Liver (tissue), 8 donors: ENCODE measurements at regions not wholly inside any gene's neighbourhood (a gene's known extent, or its start where the extent isn't known, plus 50 kb on each side); places are given as distances from the start of the nearest gene placed in this dataset.

Experiments
- DNase-seq: peaks from one replicate; pipeline ENCODE4 v3.0.0-alpha.2; 2017; ENCODE audit warnings: low spot score
- H3K27ac ChIP-seq, 2 donors: one replicate each; pipeline ENCODE4 v1.7.0; 2013; ENCODE audit warnings: inconsistent platforms in 2 of 2, low read length in 2 of 2, control low read depth in 1 of 2, low read depth in 1 of 2, mild to moderate bottlenecking in 1 of 2
- H3K27me3 ChIP-seq, 4 donors: one replicate each; pipeline versions ENCODE4 v1.6.1 to v1.7.0; 2013; ENCODE audit warnings: low read length in 3 of 4, inconsistent platforms in 1 of 4, mild to moderate bottlenecking in 1 of 4, moderate library complexity in 1 of 4; ENCODE audit not compliant: control insufficient read depth in 4 of 4, insufficient read depth in 4 of 4
- H3K36me3 ChIP-seq, 4 donors: one replicate each; pipeline versions ENCODE4 v1.6.1 to v1.7.0; 2013; ENCODE audit warnings: low read length in 3 of 4, mild to moderate bottlenecking in 3 of 4, low read depth in 1 of 4, moderate library complexity in 1 of 4; ENCODE audit not compliant: control insufficient read depth in 4 of 4, insufficient read depth in 3 of 4
- H3K4me1 ChIP-seq, 4 donors: one replicate each; pipeline versions ENCODE4 v1.6.1 to v1.7.0; 2013; ENCODE audit warnings: low read length in 3 of 4, mild to moderate bottlenecking in 3 of 4, moderate library complexity in 1 of 4; ENCODE audit not compliant: control insufficient read depth in 4 of 4, insufficient read depth in 4 of 4
- H3K4me3 ChIP-seq, 3 donors: one replicate each; pipeline versions ENCODE4 v1.6.1 to v1.7.0; 2013; ENCODE audit warnings: low read length in 3 of 3, control low read depth in 1 of 3, low read depth in 1 of 3, mild to moderate bottlenecking in 1 of 3
- H3K9ac ChIP-seq, 2 donors: one replicate each; pipeline ENCODE4 v1.7.0; 2013; ENCODE audit warnings: low read length in 2 of 2, mild to moderate bottlenecking in 2 of 2, moderate library complexity in 2 of 2, control low read depth in 1 of 2, low read depth in 1 of 2
- H3K9me3 ChIP-seq, 4 donors: one replicate each; pipeline versions ENCODE4 v1.6.1 to v1.7.0; 2013; ENCODE audit warnings: low read length in 3 of 4; ENCODE audit not compliant: control insufficient read depth in 4 of 4
- ATF3 ChIP-seq: IDR thresholded peaks from 2 replicates; pipeline ENCODE4 v1.6.1; 2016; ENCODE audit warnings: antibody characterized with exemption
- CTCF ChIP-seq: fragments of 150-350 bp; IDR thresholded peaks from 2 replicates; pipeline ENCODE4 v1.5.1; 2017; ENCODE audit warnings: improper control_type of control experiment, low read depth, low read length; ENCODE audit not compliant: missing input control
- EGR1 ChIP-seq, 2 donors: IDR thresholded peaks; 2 replicates each; pipeline ENCODE4 v1.6.1; 2016 to 2018; ENCODE audit warnings: antibody characterized with exemption in 2 of 2, low read depth in 2 of 2
- FOXA1 ChIP-seq: IDR thresholded peaks from 2 replicates; pipeline ENCODE4 v1.6.1; 2016; ENCODE audit warnings: antibody characterized with exemption
- FOXA2 ChIP-seq: IDR thresholded peaks from 2 replicates; pipeline ENCODE4 v1.6.1; 2016; ENCODE audit warnings: antibody characterized with exemption
- GABPA ChIP-seq, 2 donors: IDR thresholded peaks in 1 of 2; conservative IDR thresholded peaks in 1 of 2; 2 replicates each; pipeline ENCODE4 v1.6.1; 2016; ENCODE audit warnings: antibody characterized with exemption in 2 of 2, mild to moderate bottlenecking in 1 of 2, moderate library complexity in 1 of 2
- HNF4A ChIP-seq, 2 donors: conservative IDR thresholded peaks; 2 replicates each; pipeline ENCODE4 v1.6.1; 2016; ENCODE audit warnings: antibody characterized with exemption in 2 of 2, mild to moderate bottlenecking in 2 of 2
- HNF4G ChIP-seq: IDR thresholded peaks from 2 replicates; pipeline ENCODE4 v1.6.1; 2016; ENCODE audit warnings: antibody characterized with exemption
- JUND ChIP-seq, 2 donors: IDR thresholded peaks; 2 replicates each; pipeline ENCODE4 v1.6.1; 2016; ENCODE audit warnings: antibody characterized with exemption in 2 of 2
- MAX ChIP-seq: IDR thresholded peaks from 2 replicates; pipeline ENCODE4 v1.6.1; 2016; ENCODE audit warnings: antibody characterized with exemption
- NR2F2 ChIP-seq: IDR thresholded peaks from 2 replicates; pipeline ENCODE4 v1.6.1; 2016; ENCODE audit warnings: antibody characterized with exemption
- RAD21 ChIP-seq, 2 donors: IDR thresholded peaks; 2 replicates each; pipeline ENCODE4 v1.6.1; 2016; ENCODE audit warnings: antibody characterized with exemption in 2 of 2, mild to moderate bottlenecking in 2 of 2
- REST ChIP-seq: IDR thresholded peaks from 2 replicates; pipeline ENCODE4 v1.6.1; 2016; ENCODE audit warnings: antibody characterized with exemption, mild to moderate bottlenecking
- RXRA ChIP-seq, 2 donors: IDR thresholded peaks; 2 replicates each; pipeline ENCODE4 v1.6.1; 2017 to 2018; ENCODE audit warnings: antibody characterized with exemption in 2 of 2, mild to moderate bottlenecking in 1 of 2
- SP1 ChIP-seq: IDR thresholded peaks from 2 replicates; pipeline ENCODE4 v1.6.1; 2018; ENCODE audit warnings: antibody characterized with exemption, mild to moderate bottlenecking
- TAF1 ChIP-seq: conservative IDR thresholded peaks from 2 replicates; pipeline ENCODE4 v1.6.1; 2016; ENCODE audit warnings: antibody characterized with exemption, mild to moderate bottlenecking
- YY1 ChIP-seq: IDR thresholded peaks from 2 replicates; pipeline ENCODE4 v1.6.1; 2016; ENCODE audit warnings: antibody characterized with exemption, mild to moderate bottlenecking
- ZBTB33 ChIP-seq: IDR thresholded peaks from 2 replicates; pipeline ENCODE4 v1.6.1; 2016; ENCODE audit warnings: antibody characterized with exemption
- WGBS: extraction: QIAGEN DNeasy Blood & Tissue Kit; methylation state at CpG from one replicate; pipeline ENCODE4 v1.1.7; 2013; 5-methylcytosine and 5-hydroxymethylcytosine counted together
- donor health status: healthy.
- donor health status: healthy.
- donor health status: healthy.
- donor health status: healthy.
- donor health status: healthy.

GRCh38 chr15:96197721-96198120, 132.8 kb upstream of the NR2F2 start:
- Histone ChIP-seq H3K9me3 (no peaks in the 10 kb centered on the region), H3K27ac (no peak overlapping the region), H3K36me3 (no peaks in the 10 kb centered on the region), H3K27me3 (no peaks in the 10 kb centered on the region), H3K4me1 (no peaks in the 10 kb centered on the region), H3K9ac (no peak overlapping the region), H3K4me3 (no peak overlapping the region)
- 95% methylated on average over 1 of the region's 1 CpG for WGBS
- TF ChIP-seq HNF4A (conservative IDR thresholded peaks at IDR 0.05), result no peak
- no peak for TF ChIP-seq GABPA (IDR thresholded peaks at IDR 0.05 in 1 of 2, conservative IDR thresholded peaks at IDR 0.05 in 1 of 2)
- no peak for TF ChIP-seq EGR1 (IDR thresholded peaks at IDR 0.05; ENCODE audit: low read depth in 2 of 2)
- TF ChIP-seq REST, result no peak
- TF ChIP-seq NR2F2, result no peak
- TF ChIP-seq YY1, result no peak
- TF ChIP-seq JUND (IDR thresholded peaks at IDR 0.05), result no peak
- no peak for TF ChIP-seq SP1
- no peak for TF ChIP-seq HNF4G
- TF ChIP-seq MAX, result no peak
- no peak for TF ChIP-seq ATF3
- TF ChIP-seq TAF1, result no peak
- TF ChIP-seq RAD21 (IDR thresholded peaks at IDR 0.05), result no peak
- TF ChIP-seq FOXA2, result no peak
- no peak for TF ChIP-seq FOXA1
- no peak for DNase-seq

- no peak for TF ChIP-seq ZBTB33
- no peak for TF ChIP-seq REST
- TF ChIP-seq FOXA2, result no peak
- TF ChIP-seq MAX, result no peak
- TF ChIP-seq HNF4A (conservative IDR thresholded peaks at IDR 0.05), result no peak
- no peak for TF ChIP-seq EGR1 (IDR thresholded peaks at IDR 0.05; ENCODE audit: low read depth in 2 of 2)
- TF ChIP-seq YY1, result no peak
- TF ChIP-seq JUND (IDR thresholded peaks at IDR 0.05), result no peak
- no peak for TF ChIP-seq GABPA (IDR thresholded peaks at IDR 0.05 in 1 of 2, conservative IDR thresholded peaks at IDR 0.05 in 1 of 2)
- TF ChIP-seq NR2F2, result no peak
- TF ChIP-seq RXRA (IDR thresholded peaks at IDR 0.05), result no peak
- TF ChIP-seq RAD21 (IDR thresholded peaks at IDR 0.05), result no peak
- no peak for TF ChIP-seq ATF3
- TF ChIP-seq SP1, result no peak
- no peak for TF ChIP-seq HNF4G
- TF ChIP-seq TAF1, result no peak
- no peak for TF ChIP-seq CTCF
- TF ChIP-seq FOXA1, result no peak
- no peaks in the 10 kb centered on the region for H3K27me3 ChIP-seq
- H3K27ac ChIP-seq, result no peak overlapping the region
- H3K9me3 ChIP-seq, result no peaks in the 10 kb centered on the region
- H3K4me1 ChIP-seq, result no peaks in the 10 kb centered on the region
- no peak for DNase-seq
- H3K36me3 ChIP-seq, result no peaks in the 10 kb centered on the region
- no peak overlapping the region for H3K9ac ChIP-seq
- H3K4me3 ChIP-seq, result no peak overlapping the region
Observed at GRCh38 chr15:96199111-96199510, 131.4 kb upstream of the NR2F2 start.
